HG02852 (cell line): ENCODE measurements at regions not wholly inside any gene's neighbourhood (a gene's known extent, or its start where the extent isn't known, plus 50 kb on each side); places are given as distances from the start of the nearest gene placed in this dataset.

ENCODE experiments used
- ATAC-seq: cut with Tn5 transposase; IDR thresholded peaks from one replicate; pipeline ENCODE4 v1.9.1; 2021; ENCODE audit warnings: mild to moderate bottlenecking, moderate library complexity; ENCODE audit not compliant: unreplicated experiment

GRCh38 chr2:156695595-156695994 lies 259.4 kb downstream of the GPD2 start:
- ATAC-seq: no peak

GRCh38 chr2:156697906-156698305 lies 261.7 kb downstream of the GPD2 start:
- ATAC-seq: no peak

- ATAC-seq: no peak
Observed at GRCh38 chr2:156700681-156701080, 264.5 kb downstream of the GPD2 start.

GRCh38 chr2:156702541-156702940 lies 266.4 kb downstream of the GPD2 start:
- ATAC-seq: no peak

- ATAC-seq: no peak
Observed at GRCh38 chr2:156703642-156704041, 267.5 kb downstream of the GPD2 start.

- ATAC-seq: no peak
Observed at GRCh38 chr2:156704132-156704531, 268.0 kb downstream of the GPD2 start.

- no peak for ATAC-seq
Observed at GRCh38 chr2:156704617-156705016, 268.4 kb downstream of the GPD2 start.

- no peak for ATAC-seq
Observed at GRCh38 chr2:156706576-156706975, 270.4 kb downstream of the GPD2 start.

- no peak for ATAC-seq
Observed at GRCh38 chr2:156708051-156708450, 271.9 kb downstream of the GPD2 start.

GRCh38 chr2:156709091-156709490 lies 272.9 kb downstream of the GPD2 start:
- no peak for ATAC-seq

GRCh38 chr2:156719036-156719435 lies 282.9 kb downstream of the GPD2 start:
- ATAC-seq: no peak

- no peak for ATAC-seq
Observed at GRCh38 chr2:156727867-156728266, 291.7 kb downstream of the GPD2 start.

GRCh38 chr2:156728328-156728727 lies 292.1 kb downstream of the GPD2 start:
- no peak for ATAC-seq

GRCh38 chr2:156731506-156731905 lies 295.3 kb downstream of the GPD2 start:
- no peak for ATAC-seq

- ATAC-seq: no peak
Observed at GRCh38 chr2:156736950-156737349, 300.8 kb downstream of the GPD2 start.

- no peak for ATAC-seq
Observed at GRCh38 chr2:156739301-156739700, 303.1 kb downstream of the GPD2 start.

- ATAC-seq: no peak
Observed at GRCh38 chr2:156745619-156746018, 309.4 kb downstream of the GPD2 start.

GRCh38 chr2:156748221-156748620 lies 312.0 kb downstream of the GPD2 start:
- ATAC-seq: no peak

GRCh38 chr2:156752042-156752441 lies 315.9 kb downstream of the GPD2 start:
- ATAC-seq: no peak

- no peak for ATAC-seq
Observed at GRCh38 chr2:156753766-156754165, 317.6 kb downstream of the GPD2 start.

GRCh38 chr2:156756516-156756915 lies 320.3 kb downstream of the GPD2 start:
- ATAC-seq: no peak

- ATAC-seq: no peak
Observed at GRCh38 chr2:156763174-156763573, 327.0 kb downstream of the GPD2 start.

GRCh38 chr2:156765043-156765442 lies 328.9 kb downstream of the GPD2 start:
- no peak for ATAC-seq

GRCh38 chr2:156765450-156765849 lies 329.3 kb downstream of the GPD2 start:
- ATAC-seq: no peak
